SK-N-SH (cell line): ENCODE measurements at regions not wholly inside any gene's neighbourhood (a gene's known extent, or its start where the extent isn't known, plus 50 kb on each side); places are given as distances from the start of the nearest gene placed in this dataset.

ENCODE experiments used
- ELF1 ChIP-seq: IDR thresholded peaks from 2 replicates; pipeline ENCODE4 v1.4.0; 2012
- JUND ChIP-seq: IDR thresholded peaks from 2 replicates; pipeline ENCODE4 v1.4.0; 2012
- POLR2AphosphoS5 ChIP-seq: IDR thresholded peaks from 2 replicates; pipeline ENCODE4 v1.6.1; 2012; ENCODE audit warnings: low read depth, low read length
- TF ChIP-seq, protein P1 (sequence below): fragments of 200-600 bp; sonication (generic); IDR thresholded peaks from 2 replicates; pipeline ENCODE4 v1.6.1; 2017; ENCODE audit warnings: antibody characterized with exemption, mild to moderate bottlenecking, moderate library complexity

DNA sequence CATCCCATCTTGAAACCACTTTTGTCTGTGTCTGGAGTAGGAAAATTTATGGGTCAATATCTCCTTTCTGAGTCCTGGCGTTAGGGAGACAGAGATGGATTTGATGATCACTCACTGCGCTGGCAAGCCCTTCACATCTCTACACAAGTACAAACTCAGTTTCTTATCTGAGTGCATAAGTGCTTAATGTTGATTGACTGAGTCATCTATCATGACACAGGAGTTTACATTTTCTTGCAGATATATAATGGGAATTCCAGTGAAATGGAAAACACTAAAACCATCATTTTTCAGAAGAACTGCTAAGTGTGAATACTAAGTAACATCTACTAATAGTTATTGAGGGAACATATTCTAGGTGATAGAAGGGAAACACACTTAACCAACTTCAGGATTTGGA lies 763.9 kb upstream of the COBL start:
- TF ChIP-seq POLR2AphosphoS5 (no peak), JUND (no peak), ELF1 (no peak)
- TF ChIP-seq, protein P1, sequence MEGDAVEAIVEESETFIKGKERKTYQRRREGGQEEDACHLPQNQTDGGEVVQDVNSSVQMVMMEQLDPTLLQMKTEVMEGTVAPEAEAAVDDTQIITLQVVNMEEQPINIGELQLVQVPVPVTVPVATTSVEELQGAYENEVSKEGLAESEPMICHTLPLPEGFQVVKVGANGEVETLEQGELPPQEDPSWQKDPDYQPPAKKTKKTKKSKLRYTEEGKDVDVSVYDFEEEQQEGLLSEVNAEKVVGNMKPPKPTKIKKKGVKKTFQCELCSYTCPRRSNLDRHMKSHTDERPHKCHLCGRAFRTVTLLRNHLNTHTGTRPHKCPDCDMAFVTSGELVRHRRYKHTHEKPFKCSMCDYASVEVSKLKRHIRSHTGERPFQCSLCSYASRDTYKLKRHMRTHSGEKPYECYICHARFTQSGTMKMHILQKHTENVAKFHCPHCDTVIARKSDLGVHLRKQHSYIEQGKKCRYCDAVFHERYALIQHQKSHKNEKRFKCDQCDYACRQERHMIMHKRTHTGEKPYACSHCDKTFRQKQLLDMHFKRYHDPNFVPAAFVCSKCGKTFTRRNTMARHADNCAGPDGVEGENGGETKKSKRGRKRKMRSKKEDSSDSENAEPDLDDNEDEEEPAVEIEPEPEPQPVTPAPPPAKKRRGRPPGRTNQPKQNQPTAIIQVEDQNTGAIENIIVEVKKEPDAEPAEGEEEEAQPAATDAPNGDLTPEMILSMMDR = no peak
